HG03175 (cell line): ENCODE measurements at regions not wholly inside any gene's neighbourhood (a gene's known extent, or its start where the extent isn't known, plus 50 kb on each side); places are given as distances from the start of the nearest gene placed in this dataset.
"Not testable (repeated sequence)": the region's sequence is repeated elsewhere in the genome, so short reads cannot be mapped to it uniquely, and the experiment has no call there.

ENCODE experiments used
- ATAC-seq: cut with Tn5 transposase; IDR thresholded peaks from one replicate; pipeline ENCODE4 v1.9.1; 2021; ENCODE audit warnings: mild to moderate bottlenecking, moderate library complexity; ENCODE audit not compliant: unreplicated experiment

DNA sequence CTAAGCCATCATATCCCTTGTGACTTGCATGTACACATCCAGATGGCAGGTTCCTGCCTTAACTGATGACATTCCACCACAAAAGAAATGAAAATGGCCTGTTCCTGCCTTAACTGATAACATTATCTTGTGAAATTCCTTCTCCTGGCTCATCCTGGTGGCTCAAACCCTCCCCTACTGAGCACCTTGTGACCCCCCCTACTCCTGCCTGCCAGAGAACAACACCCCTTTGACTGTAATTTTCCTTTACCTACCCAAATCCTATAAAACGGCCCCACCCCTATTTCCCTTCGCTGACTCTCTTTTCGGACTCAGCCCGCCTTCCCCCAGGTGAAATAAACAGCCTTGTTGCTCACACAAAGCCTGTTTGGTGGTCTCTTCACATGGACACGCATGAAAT lies 390.0 kb downstream of the TUSC1 start:
- ATAC-seq: not testable (repeated sequence)

DNA sequence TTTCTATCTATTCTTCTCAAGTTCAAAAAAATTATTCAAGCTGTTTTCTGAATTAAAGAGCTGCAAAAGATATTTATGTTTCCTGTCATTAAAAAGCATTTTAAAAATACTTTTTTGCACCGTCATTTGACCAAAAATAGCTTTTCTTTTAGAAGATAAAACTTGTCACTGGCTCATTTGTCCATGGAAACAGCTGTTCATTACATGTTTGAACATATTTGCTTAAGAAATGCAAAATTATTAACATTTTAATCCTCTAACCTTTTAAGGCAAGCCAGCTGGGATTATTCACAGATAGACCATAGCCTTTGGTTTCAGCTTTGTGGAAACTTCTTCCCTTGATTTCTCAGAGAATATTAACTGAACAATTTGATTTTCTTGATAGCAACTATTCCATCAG lies 393.9 kb downstream of the TUSC1 start:
- no peak for ATAC-seq

DNA sequence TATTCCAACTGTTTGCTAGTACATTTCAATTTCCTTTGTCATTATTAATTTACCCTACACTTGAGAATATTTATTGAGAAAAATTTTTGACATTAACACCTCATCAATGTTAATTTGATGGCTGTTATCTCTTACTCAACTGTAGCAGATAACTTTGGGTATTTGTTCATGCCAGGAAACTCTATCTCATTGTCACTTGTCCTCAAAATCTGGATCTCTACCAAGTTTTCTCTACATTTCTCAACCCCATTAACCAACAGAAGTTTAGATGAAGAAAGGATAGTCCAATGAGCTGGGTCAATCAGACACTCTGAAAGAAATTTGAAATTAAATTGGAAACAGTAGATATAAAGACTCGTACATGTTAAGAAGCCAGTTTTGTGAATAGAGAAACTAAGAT lies 395.3 kb downstream of the TUSC1 start:
- ATAC-seq: no peak

DNA sequence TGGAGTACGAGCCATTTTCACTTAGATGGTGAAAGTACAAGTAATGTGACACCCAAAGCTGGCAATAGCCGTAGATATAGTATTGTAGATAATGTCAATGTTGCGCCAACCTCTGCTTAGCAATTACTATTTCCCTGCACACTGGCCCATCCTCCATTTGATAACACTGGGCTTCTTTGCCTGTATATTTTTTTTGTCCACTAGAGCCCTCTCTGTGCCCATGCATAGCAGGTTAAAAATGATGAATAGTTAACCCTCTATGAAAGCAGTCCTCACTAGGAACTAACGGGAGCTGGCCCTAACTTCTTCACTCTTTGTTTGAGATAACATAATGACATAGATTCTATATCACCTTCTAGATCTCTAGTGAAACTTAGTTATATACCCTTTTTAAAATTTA lies 416.8 kb downstream of the TUSC1 start:
- ATAC-seq: no peak

DNA sequence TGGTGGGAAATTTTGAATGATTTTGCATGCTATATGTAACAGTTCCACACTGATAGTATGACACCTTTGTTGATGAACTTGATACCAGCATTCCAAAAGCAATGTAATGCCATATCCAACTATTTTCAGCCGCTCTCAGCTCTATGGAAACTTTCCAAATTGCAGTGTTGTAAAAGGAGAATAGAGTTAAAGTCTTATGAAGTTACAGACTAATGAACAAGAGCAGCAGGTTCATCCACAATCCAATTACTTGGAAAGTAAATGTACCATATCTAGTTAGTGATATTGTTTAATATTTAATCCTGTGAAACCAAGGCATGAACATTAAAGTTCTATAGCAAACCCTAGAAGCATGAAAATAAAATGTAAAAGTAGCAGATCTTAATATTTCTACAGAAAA lies 418.2 kb downstream of the TUSC1 start:
- ATAC-seq: no peak

DNA sequence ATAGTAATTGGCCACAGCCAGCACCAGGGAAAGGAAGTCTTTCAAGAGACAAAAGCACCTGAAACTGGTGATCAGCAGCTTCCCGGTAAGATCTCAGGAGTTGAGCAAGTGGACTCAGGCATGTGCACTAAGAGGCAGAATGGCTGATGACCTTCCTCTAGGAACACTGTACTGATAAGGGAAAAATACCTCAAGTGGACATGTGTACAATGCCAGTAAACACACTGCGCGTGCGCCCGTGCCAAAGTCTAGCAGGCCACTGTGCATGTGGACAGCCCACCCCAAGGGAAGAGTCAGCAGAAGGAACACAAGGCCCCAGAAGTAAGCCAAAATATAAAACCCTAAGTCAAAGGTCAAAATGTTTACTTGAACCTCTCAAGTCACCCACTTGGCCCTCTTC lies 423.0 kb downstream of the TUSC1 start:
- no peak for ATAC-seq

DNA sequence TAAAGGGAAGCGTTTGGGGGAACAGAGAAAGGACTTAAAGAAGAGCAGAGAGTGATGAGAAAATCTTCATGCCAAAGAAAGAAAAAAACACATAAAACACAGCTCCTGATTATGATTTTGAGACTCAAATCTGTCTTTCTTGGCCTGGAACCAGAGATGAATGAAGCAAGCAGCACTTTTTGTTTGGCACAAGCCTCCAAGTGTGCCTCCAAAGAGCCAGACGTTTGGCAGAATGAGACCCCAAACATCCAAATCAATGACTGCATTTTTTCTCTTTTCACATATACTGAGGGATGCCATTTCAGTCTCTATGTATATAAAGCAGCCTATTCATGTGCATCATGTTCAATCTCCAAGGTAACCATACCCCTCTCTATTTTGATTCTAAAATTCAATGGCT lies 424.2 kb downstream of the TUSC1 start:
- ATAC-seq: no peak

DNA sequence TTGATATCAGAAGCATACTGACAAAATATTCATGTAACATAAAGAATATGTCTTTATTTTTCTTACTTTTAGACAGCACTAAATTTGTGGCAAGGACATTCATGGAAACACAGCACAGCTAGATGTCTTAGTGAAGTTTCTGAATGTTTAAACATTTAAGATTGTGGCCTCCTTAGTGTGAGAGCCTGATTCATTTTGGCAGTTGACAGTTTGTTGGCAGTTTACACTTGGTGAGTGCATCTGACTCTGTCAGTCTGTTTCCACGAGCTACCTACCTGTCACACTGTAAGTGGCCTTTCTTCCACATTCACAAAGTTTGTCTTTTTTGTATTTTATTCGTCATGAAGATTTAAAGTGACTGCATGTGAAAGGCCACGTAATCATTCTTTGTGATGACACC lies 436.8 kb downstream of the TUSC1 start:
- ATAC-seq: no peak

DNA sequence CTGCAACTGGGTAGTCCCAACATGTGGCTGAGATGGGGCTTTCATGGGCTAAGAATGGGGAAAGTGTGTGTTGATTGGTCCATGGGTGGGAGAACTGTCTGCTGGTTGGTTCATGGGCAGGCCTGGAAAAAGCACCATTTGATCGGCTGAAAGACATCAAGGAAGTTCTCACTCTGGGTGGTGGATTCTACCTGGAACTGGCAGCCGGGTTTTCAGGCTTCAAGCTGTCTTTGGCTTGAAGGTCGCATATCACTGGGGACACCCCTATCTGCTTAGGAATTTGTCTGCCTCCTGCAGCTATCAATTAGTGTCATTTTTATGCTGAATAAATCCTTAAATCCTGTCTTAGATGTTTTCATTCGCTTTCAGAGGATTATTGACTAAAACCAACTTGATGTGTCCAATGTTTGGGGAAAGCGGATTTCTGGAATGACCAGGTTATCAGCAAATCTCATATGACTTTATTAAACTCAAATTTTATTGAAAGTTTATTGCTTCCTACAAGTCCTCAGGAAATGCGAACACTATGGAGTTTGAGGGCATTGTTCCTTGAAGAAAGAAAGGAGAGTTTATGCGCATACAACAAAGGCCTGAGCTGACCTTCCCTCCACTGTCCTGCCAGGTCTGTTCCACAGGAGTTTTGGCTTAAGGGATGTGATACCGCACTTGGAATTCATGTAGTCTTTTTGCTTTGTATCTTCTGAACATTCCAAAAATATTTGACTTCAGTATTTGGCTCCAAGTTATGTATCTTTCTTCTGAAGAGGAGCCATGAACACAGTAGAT lies 451.1 kb downstream of the TUSC1 start:
- no peak for ATAC-seq

DNA sequence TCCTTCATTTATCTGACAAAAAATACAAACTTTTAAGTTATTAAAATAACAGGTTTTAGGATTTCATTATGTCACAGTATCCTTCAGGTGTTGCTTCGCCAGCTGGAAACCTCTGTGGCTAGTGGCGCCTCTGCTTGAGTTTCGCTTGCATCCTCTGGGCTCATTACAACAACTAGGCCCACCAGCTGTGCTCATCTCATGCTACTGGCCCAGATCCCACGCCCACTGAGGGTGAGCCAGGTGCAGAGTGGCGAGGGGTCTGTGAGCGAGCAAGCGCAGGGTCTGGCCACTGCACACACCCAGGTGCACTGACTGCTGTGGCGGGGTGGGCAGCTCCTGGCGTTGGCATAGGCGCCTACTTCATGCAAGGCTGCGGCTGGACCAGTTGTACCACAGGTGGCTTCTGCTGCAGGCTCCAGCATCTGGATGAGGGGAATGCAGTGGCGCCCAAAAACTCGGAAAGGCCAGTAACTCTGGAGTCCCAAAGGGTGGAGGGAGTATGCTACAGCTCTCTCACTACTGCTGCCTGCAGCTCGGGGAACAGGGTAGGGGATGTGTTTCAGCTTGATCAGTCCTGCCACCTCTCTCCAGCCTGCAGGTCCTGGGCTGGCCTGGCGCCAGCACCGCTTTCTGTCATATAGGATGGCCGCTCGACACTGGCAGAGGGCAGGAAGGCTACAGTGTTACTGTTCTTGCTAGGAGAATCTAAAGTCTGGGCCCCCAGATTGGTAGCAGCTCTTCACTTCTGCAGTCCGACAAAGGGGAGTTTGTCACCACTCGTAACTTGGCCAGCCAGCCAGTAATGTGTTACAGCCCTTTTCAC lies 452.1 kb downstream of the TUSC1 start:
- no peak for ATAC-seq

DNA sequence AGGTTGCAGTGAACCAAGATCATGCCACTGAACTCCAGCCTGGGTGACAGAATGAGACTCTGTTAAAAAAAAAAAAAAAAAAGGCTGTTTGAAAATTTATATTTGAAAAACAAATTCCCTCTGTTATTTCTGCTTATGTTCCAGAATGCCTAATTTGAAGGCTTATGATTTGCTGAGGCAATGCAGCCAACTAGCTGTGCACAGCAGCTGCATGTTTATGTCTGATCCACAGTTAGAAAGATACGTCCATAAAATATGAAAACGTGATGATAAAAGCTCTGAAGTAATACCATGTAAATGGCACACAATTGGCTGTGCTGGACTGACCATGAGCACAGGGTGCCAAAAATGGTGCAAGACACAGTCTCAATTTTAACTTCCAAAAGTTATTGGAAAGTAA lies 453.2 kb downstream of the TUSC1 start:
- no peak for ATAC-seq

DNA sequence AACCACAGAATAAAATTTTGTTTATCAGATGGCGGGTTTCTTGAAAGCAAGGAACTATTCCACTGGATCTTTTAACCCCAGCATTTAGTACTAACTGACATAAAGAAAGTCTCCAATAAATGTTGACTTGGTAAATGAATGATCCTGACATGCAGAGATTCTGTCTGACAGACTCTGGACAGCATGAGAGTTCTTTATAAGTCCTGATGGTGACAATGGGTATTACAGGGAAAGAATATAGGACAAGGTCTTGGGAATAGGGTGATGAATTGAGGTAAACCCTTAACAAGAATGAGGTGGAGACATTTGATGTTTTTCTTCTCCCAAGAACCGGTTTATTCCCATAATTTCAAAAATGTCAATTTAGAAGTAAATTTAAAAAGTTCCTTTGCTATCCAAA lies 453.9 kb downstream of the TUSC1 start:
- no peak for ATAC-seq

DNA sequence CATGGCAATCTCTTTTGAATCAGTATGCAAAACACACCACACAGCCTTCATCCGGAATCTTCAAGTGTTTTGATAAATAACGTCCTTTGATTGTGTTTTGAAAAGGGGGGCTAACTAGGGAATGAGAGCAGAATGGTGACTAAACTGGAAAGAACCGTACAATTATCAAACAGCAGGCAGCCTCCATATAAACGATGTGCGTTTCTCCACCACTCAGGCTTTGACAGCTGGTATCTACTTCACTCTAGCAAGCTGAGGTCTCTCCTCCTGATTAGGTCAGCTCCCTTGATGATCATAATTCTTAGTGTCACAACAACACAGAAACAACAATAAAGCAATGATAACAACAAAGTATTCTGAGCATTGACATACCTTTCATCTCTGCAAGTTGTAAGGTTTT lies 465.9 kb downstream of the TUSC1 start:
- ATAC-seq: no peak

DNA sequence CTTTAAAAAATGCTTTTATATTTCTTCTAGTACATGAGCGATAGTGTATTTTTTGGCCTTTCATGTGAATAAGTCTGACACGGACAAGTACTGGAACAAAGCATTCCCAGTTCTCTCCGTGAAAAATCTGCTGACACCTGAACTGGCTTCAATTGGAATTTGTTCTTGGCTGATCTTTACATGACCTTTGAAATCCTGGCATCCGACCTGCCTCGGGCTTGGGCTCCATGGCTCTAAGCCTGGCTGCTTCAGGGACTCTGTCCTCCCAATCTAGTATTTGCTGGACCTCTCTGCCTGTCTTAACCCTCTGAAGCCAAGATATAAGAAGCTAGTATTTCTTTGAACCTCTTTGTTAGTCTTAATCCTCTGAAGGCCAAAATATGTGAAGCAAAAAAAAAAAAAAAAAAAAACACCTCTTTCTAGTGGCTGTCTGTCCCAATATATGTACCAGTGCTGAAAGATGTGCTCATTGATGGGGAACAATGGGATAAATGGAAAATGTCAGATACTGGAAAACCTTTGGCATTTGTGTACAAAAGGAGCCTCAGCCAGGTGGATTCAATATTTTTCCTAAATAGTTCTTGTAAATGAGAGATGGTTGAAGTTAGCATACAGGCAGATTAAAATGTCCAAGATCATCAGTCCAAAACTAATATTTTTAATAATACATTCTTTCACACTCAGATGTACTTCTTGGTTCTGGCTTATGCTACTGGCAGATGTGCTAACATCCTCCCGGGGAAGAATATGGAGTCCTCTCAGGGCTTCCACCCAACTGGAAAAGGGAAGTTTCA lies 470.6 kb downstream of the TUSC1 start:
- ATAC-seq: no peak

DNA sequence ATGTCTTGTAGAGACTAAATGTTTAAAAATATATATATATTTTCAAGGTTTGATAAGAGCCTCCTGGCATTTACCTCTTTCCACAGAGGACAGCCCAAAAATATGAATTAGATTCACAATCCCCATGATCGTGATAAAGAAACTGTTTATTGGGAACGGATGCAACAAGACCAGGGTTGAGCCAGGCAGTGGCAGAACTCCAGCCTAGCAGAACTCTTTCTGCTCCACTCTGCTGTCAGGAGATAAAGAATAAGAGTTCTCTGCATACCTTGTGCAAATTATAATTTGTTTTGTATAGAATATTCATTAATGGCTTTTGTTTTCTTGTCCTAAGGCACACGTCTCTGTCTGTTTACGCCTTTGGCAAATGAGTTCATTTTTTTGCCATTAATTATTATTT lies 472.2 kb downstream of the TUSC1 start:
- no peak for ATAC-seq

DNA sequence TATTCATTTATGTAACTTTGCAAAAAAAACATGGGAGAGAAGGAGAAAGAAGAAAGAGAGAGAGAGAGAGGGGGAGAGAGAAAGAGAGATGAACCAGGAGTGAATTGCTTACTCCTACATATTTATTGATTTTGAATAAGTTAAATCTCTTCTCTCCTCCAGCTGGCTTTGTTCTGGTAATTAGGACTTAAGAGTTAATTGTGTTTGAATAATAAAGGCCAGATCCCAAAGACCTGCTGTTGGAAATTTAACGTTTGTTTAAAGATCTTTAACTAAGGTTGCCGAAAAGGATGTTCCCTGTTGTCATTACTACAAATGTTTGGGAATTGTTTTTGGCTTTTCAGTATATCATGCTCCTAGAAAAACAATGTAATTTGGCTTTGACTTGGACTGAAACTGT lies 473.0 kb downstream of the TUSC1 start:
- no peak for ATAC-seq

DNA sequence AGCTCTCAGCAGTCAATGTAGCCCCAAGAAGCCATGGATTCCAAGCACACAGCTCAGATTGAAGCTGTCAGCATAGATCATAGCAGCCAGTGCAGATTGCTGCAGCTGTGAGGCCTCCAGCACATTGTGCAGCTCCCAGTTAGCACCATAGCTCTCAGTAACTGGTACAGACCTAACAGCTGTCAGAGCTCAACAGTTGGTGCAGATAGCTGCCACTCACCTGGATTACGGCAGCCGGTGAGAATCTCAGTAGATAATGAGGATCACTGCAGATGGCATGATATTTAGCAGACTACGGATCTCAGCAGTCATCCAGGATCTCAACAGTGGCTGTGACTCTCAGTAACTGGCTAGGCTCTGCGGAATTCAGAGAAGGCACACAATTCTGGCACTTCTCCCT lies 500.4 kb downstream of the TUSC1 start:
- ATAC-seq: no peak

DNA sequence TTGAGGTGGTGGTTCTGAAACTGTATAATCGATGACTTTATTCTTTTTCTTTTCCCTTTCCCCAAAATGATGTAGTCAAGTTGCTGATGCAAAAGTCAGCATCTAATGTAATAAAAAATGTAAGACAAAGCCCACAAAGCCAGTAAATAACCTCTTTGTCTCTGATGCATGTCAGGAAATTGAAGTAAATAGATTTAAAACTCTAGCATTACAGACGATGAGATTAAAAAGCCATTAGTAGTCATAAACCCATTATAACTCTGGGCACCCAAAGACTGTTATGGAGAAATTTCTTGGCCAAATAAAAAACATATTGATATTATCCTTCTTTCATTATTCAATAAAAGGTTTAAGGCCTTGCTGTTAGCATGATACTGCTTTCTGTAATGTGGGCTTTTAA lies 548.7 kb downstream of the TUSC1 start:
- no peak for ATAC-seq

DNA sequence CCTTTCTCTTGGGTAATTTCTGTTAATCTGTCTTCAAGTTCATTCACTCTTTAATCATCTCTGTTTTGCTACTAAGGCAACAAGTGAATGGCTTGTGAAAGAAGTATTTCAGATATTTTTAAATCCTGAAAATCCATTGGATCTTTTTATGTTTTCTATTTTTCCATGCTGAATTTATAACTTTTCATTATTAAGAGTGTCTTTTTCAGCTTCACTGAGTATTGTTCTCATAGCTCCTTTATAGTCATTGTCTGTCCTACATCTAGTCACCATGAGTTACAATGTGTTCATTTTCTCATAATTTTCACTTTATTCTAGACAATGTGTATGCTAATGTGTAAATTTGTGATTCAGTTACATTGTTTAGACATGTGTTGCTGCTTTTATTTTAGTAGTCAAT lies 556.4 kb downstream of the TUSC1 start:
- no peak for ATAC-seq

DNA sequence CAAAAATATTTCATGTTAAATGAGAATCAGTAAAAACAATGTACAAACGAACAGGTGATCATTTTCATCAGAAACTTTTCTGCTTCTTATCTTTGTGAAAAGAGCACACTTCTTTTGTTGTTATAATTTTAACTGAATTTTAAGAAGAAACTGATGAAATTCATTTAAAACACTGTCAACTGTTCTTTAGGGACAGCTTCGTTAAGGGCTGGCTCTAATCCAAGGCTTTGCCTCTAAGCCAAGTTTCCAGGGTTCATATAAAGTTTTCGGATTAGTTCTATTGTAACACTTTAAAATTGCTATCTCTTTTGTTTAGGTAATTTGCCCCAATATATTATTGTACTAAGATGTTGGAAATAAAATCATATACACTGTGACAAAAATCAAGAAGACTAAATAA lies 559.2 kb downstream of the TUSC1 start:
- no peak for ATAC-seq

DNA sequence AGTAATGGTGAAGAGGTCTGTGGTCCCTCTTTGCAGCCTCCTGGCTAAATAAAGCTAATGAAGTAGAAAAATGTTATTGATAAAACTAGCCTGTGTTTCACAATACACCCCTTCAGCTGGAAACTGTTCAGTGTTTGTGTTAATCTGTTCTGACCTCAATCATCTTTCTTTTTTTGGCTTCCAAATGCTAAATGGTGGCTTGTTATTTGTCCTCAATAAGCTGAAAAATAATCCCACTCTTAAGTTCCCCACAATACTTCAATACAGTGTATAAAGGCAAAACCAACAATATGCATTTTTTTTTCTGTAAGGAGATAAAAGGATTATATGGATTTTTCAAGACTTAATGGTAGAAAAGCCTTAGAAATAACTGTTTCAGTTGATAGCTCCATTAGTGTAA lies 560.5 kb downstream of the TUSC1 start:
- no peak for ATAC-seq

DNA sequence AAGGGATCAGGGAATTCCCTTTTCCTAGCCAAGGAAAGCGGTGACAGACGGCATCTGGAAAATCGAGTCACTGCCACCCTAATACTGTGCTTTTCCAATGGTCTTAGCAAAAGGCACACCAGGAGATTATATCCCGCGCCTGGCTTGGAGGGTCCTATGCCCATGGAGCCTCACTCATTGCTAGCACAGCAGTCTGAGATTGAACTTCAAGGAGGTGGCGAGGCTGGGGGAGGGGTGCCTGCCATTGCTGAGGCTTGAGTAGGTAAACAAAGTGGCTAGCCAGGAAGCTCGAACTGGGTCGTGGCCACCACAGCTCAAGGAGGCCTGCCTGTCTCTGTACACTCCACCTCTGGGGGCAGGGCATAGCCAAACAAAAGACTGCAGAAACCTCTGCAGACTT lies 556.5 kb upstream of the IZUMO3 start:
- ATAC-seq: not testable (repeated sequence)
